ENCODE measurements at regions not wholly inside any gene's neighbourhood (a gene's known extent, or its start where the extent isn't known, plus 50 kb on each side); places are given as distances from the start of the nearest gene placed in this dataset.
"Not testable (repeated sequence)": the region's sequence is repeated elsewhere in the genome, so short reads cannot be mapped to it uniquely, and the experiment has no call there.

- no peak for TF ChIP-seq ZFX (IDR thresholded peaks at IDR 0.05)
- no peak for TF ChIP-seq CTCF (conservative IDR thresholded peaks at IDR 0.05)
- H3K27ac ChIP-seq = no peak overlapping the region
These were observed 272.9 kb downstream of the LNPK start for GRCh38 chr2:175729049-175729706.

- TF ChIP-seq ZFX (IDR thresholded peaks at IDR 0.05) = no peak
- TF ChIP-seq CTCF (conservative IDR thresholded peaks at IDR 0.05) = no peak
- H3K27ac ChIP-seq = no peak overlapping the region
These were observed 274.0 kb downstream of the LNPK start for GRCh38 chr2:175728032-175728431.

- no peak overlapping the region for H3K27ac ChIP-seq
- TF ChIP-seq ZFX (IDR thresholded peaks at IDR 0.05) = no peak
- TF ChIP-seq CTCF (conservative IDR thresholded peaks at IDR 0.05) = no peak
These were observed 275.8 kb downstream of the LNPK start for GRCh38 chr2:175726223-175726622.

- H3K27ac ChIP-seq = no peak overlapping the region
- no peak for TF ChIP-seq CTCF (conservative IDR thresholded peaks at IDR 0.05)
- no peak for TF ChIP-seq ZFX (IDR thresholded peaks at IDR 0.05)
These were observed 292.8 kb downstream of the LNPK start for GRCh38 chr2:175709248-175709647.

GRCh38 chr2:175707322-175707721 lies 294.7 kb downstream of the LNPK start:
- no peak overlapping the region for H3K27ac ChIP-seq
- TF ChIP-seq ZFX (IDR thresholded peaks at IDR 0.05) (no peak), CTCF (conservative IDR thresholded peaks at IDR 0.05) (no peak)

- not testable (repeated sequence) for H3K27ac ChIP-seq
These were observed 297.5 kb downstream of the LNPK start for GRCh38 chr2:175704568-175704967.

- no peak overlapping the region for H3K27ac ChIP-seq
- no peak for TF ChIP-seq CTCF (conservative IDR thresholded peaks at IDR 0.05)
- no peak for TF ChIP-seq ZFX (IDR thresholded peaks at IDR 0.05)
These were observed 304.0 kb downstream of the LNPK start for GRCh38 chr2:175698061-175698460.

- no peak for TF ChIP-seq ZFX (IDR thresholded peaks at IDR 0.05)
- peak; percentile 75 for TF ChIP-seq CTCF (conservative IDR thresholded peaks at IDR 0.05)
- H3K27ac ChIP-seq = no peak overlapping the region
These were observed 311.8 kb downstream of the LNPK start for GRCh38 chr2:175690113-175690837.

All from C4-2B (cell line).